ENCODE measurements at regions not wholly inside any gene's neighbourhood (a gene's known extent, or its start where the extent isn't known, plus 50 kb on each side); places are given as distances from the start of the nearest gene placed in this dataset.

DNA sequence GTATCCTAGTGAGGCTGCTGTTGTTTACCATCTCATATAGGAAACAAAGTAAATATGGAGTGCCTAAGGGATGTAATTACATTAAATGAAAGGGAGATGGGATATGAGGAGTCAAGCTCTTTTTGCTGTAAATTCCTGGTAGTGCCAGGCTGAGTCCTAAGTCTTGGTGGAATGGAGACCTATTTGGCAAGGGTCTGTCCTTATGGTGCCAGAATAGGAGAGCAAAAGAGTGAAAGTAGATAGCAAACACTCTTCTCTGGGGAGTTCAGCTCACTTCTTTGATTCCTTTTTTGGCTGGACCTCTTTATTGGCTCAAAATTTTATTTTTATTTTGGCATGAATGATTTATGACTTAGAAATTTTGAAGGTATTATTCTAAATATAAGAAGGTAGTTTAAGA is 380.8 kb downstream of the TMEM232 start:
- TF ChIP-seq EZH2phosphoT487 (IDR thresholded peaks at IDR 0.05; ENCODE audit: borderline replicate concordance, low read depth, low read length) (no peak), CTCF (conservative IDR thresholded peaks at IDR 0.05; ENCODE audit: low read length) (no peak)
- Histone ChIP-seq H3K4me1 (ENCODE audit: insufficient read depth, low read length, poor library complexity, severe bottlenecking) (no peaks in the 10 kb centered on the region), H3K79me2 (ENCODE audit: insufficient read depth, low read depth, low read length) (no peaks in the 10 kb centered on the region), H3K4me2 (ENCODE audit: low read length) (no peak overlapping the region), H3K9me3 (ENCODE audit: low read length) (no peaks in the 10 kb centered on the region), H3K27ac (ENCODE audit: low read depth, low read length, poor library complexity, severe bottlenecking) (no peak overlapping the region), H2AFZ (ENCODE audit: low read length) (no peak overlapping the region), H3K9me2 (ENCODE audit: insufficient read depth, low read length) (no peaks in the 10 kb centered on the region), H3K36me3 (ENCODE audit: insufficient read depth, low read length) (no peaks in the 10 kb centered on the region), H4K20me1 (ENCODE audit: insufficient read depth, low read length) (no peaks in the 10 kb centered on the region), H3K4me3 (ENCODE audit: low read depth, low read length, poor library complexity, severe bottlenecking) (no peak overlapping the region)
- BruUV-seq (replicated peaks), result no TSS peak
- intact Hi-C loops (cut with micrococcal nuclease; ENCODE audit: unreplicated experiment), result no loop called here
- CTCF ChIA-PET (ENCODE audit: unreplicated experiment), result no interaction called here
- POLR2A ChIA-PET, result no interaction called here
- DNase-seq (ENCODE audit: low spot score), result no peak

DNA sequence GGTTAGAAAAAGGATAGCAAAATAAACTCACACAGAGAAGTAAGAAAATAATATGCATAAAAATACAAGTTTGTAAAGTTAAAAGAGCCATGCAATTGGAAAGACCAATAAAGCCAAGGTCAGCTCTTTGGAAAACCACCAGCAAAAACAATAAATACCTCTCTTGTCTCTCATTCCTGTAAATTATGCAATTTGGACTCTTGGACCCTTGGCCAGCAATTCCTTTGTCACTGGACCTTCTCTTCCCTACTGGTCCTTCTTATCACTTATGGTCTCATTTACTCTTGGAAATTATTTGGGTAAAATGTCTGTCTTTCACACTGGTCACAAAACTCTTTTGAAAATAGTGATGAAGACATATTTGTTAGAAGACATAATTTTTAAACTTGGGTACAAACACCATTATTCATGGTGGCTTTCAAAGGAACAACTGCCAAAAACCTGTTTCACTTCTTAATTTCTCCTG is 379.5 kb downstream of the TMEM232 start:
- ChIA-PET POLR2A (no interaction called here), CTCF (ENCODE audit: unreplicated experiment) (no interaction called here)
- Histone ChIP-seq H3K9me2 (ENCODE audit: insufficient read depth, low read length) (no peaks in the 10 kb centered on the region), H3K4me2 (ENCODE audit: low read length) (no peak overlapping the region), H3K79me2 (ENCODE audit: insufficient read depth, low read depth, low read length) (no peaks in the 10 kb centered on the region), H3K4me1 (ENCODE audit: insufficient read depth, low read length, poor library complexity, severe bottlenecking) (no peaks in the 10 kb centered on the region), H4K20me1 (ENCODE audit: insufficient read depth, low read length) (no peaks in the 10 kb centered on the region), H2AFZ (ENCODE audit: low read length) (no peak overlapping the region), H3K27ac (ENCODE audit: low read depth, low read length, poor library complexity, severe bottlenecking) (no peak overlapping the region), H3K9me3 (ENCODE audit: low read length) (no peaks in the 10 kb centered on the region), H3K4me3 (ENCODE audit: low read depth, low read length, poor library complexity, severe bottlenecking) (no peak overlapping the region), H3K36me3 (ENCODE audit: insufficient read depth, low read length) (no peaks in the 10 kb centered on the region)
- intact Hi-C loops (cut with micrococcal nuclease; ENCODE audit: unreplicated experiment), result no loop called here
- TF ChIP-seq CTCF (conservative IDR thresholded peaks at IDR 0.05; ENCODE audit: low read length), result no peak
- TF ChIP-seq EZH2phosphoT487 (IDR thresholded peaks at IDR 0.05; ENCODE audit: borderline replicate concordance, low read depth, low read length), result no peak
- no TSS peak for BruUV-seq (replicated peaks)
- no peak for DNase-seq (ENCODE audit: low spot score)

GRCh38 chr5:110347781-110348180 is 378.7 kb downstream of the TMEM232 start:
- Histone ChIP-seq H3K4me1 (ENCODE audit: insufficient read depth, low read length, poor library complexity, severe bottlenecking) (no peaks in the 10 kb centered on the region), H3K79me2 (ENCODE audit: insufficient read depth, low read depth, low read length) (no peaks in the 10 kb centered on the region), H3K27ac (ENCODE audit: low read depth, low read length, poor library complexity, severe bottlenecking) (no peak overlapping the region), H3K9me3 (ENCODE audit: low read length) (no peaks in the 10 kb centered on the region), H2AFZ (ENCODE audit: low read length) (no peak overlapping the region), H4K20me1 (ENCODE audit: insufficient read depth, low read length) (no peaks in the 10 kb centered on the region), H3K4me2 (ENCODE audit: low read length) (no peak overlapping the region), H3K4me3 (ENCODE audit: low read depth, low read length, poor library complexity, severe bottlenecking) (no peak overlapping the region), H3K9me2 (ENCODE audit: insufficient read depth, low read length) (no peaks in the 10 kb centered on the region), H3K36me3 (ENCODE audit: insufficient read depth, low read length) (no peaks in the 10 kb centered on the region)
- POLR2A ChIA-PET, result no interaction called here
- TF ChIP-seq EZH2phosphoT487 (IDR thresholded peaks at IDR 0.05; ENCODE audit: borderline replicate concordance, low read depth, low read length) (no peak), CTCF (conservative IDR thresholded peaks at IDR 0.05; ENCODE audit: low read length) (no peak)
- CTCF ChIA-PET (ENCODE audit: unreplicated experiment), result no interaction called here
- no peak for DNase-seq (ENCODE audit: low spot score)
- no TSS peak for BruUV-seq (replicated peaks)
- intact Hi-C loops (cut with micrococcal nuclease; ENCODE audit: unreplicated experiment), result no loop called here
